Suprapubic skin (tissue), 4 donors: ENCODE measurements at regions not wholly inside any gene's neighbourhood (a gene's known extent, or its start where the extent isn't known, plus 50 kb on each side); places are given as distances from the start of the nearest gene placed in this dataset.

Source experiments
- CTCF ChIP-seq, 2 donors: fragments of 200-600 bp in 1 of 2; fragments of 450-650 bp in 1 of 2; sonication (generic) in 1 of 2; IDR thresholded peaks; one replicate each; pipeline ENCODE4 v1.5.1; 2016 to 2019; ENCODE audit warnings: antibody characterized with exemption in 2 of 2, mild to moderate bottlenecking in 1 of 2, moderate library complexity in 1 of 2
- POLR2A ChIP-seq, 2 donors: fragments of 450-650 bp; IDR thresholded peaks; one replicate each; pipeline ENCODE4 v1.6.1; 2017; ENCODE audit warnings: antibody characterized with exemption in 2 of 2, mild to moderate bottlenecking in 2 of 2, moderate library complexity in 2 of 2
- POLR2AphosphoS5 ChIP-seq, 3 donors: sonication (generic); formaldehyde crosslinking; IDR thresholded peaks; one replicate each; pipeline ENCODE4 v1.6.1; 2017; ENCODE audit warnings: antibody characterized with exemption in 3 of 3

GRCh38 chr20:47872341-47872740 lies 87.1 kb upstream of the SULF2 start:
- no peak for TF ChIP-seq POLR2AphosphoS5 (IDR thresholded peaks at IDR 0.05)
- no peak for TF ChIP-seq CTCF (IDR thresholded peaks at IDR 0.05)
- TF ChIP-seq POLR2A (IDR thresholded peaks at IDR 0.05) = no peak
